ENCODE measurements at regions not wholly inside any gene's neighbourhood (a gene's known extent, or its start where the extent isn't known, plus 50 kb on each side); places are given as distances from the start of the nearest gene placed in this dataset.

DNA sequence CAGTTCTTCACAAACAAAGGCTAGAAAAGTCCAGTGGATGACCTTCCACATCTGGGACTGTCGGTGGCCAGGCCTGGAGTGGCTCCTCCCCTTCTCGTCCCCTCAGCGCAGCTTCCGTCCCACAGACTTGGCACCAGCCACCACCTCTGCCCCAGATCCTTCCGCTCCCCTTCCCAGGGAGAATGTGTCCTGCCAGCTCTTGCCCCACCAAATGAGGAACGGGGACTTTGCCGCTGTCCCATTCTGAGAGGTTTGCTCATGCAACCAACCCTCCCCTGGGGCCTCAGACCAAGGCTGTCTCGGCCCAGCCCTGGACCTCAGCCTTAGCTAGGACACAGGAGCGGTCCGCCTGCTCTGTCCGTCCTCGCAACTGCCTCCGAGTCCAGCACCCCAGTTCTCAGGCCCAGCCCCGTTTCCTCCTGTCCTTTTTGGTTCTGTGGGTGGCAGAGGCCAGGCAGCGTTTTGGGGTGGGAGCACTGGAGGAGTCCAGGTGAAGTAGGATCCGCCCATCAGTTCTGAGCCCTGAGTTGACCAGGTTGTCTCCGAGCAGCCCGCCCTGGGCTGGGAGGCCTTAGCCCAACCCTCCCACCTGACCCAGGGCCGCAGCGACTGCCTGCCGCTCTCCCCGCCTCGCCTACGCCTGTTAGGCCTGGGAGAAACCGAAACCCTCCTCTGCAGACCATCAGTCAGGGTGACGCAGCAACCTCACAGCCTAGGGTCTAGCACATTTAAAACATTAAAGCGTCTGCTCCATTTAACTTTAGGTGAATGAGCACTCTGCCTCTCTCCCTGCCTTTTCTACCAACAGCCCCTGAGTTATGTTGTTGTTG lies 284.3 kb downstream of the FOXO1 start:
- TF ChIP-seq CTCF (IDR thresholded peaks at IDR 0.05), result no peak
- TF ChIP-seq EZH2 (IDR thresholded peaks at IDR 0.05), result no peak
